Ascending aorta (tissue), 2 donors: ENCODE measurements at regions not wholly inside any gene's neighbourhood (a gene's known extent, or its start where the extent isn't known, plus 50 kb on each side); places are given as distances from the start of the nearest gene placed in this dataset.

Experiments used
- DNase-seq, 2 donors: peaks; one replicate each; pipeline ENCODE4 v3.0.0-alpha.2; 2019; ENCODE audit warnings: low spot score in 2 of 2
- H3K27ac ChIP-seq, 2 donors: fragments of 200-600 bp; sonication (generic); one replicate each; pipeline ENCODE4 v1.5.1; 2016 to 2017; ENCODE audit warnings: mild to moderate bottlenecking in 1 of 2
- H3K27me3 ChIP-seq: fragments of 200-600 bp; sonication (generic); one replicate; pipeline ENCODE4 v1.5.1; 2017
- H3K36me3 ChIP-seq, 2 donors: fragments of 200-600 bp; sonication (generic); one replicate each; pipeline ENCODE4 v1.5.1; 2016
- H3K4me1 ChIP-seq, 2 donors: fragments of 200-600 bp; sonication (generic); one replicate each; pipeline ENCODE4 v1.5.1; 2016 to 2017; ENCODE audit warnings: mild to moderate bottlenecking in 1 of 2
- H3K4me3 ChIP-seq, 2 donors: fragments of 200-600 bp; sonication (generic); one replicate each; pipeline ENCODE4 v1.5.1; 2016 to 2017; ENCODE audit warnings: mild to moderate bottlenecking in 1 of 2
- H3K9me3 ChIP-seq, 2 donors: fragments of 200-600 bp; sonication (generic); one replicate each; pipeline ENCODE4 v1.5.1; 2016
- intact Hi-C: fragments of 100-400 bp; cut with DNase I; formaldehyde crosslinking; loops from one replicate; pipeline ENCODE4 v1.15.1; 2023
- TF ChIP-seq, protein P1 (sequence below), 3 experiments: fragments of 200-600 bp in 2 of 3; fragments of 450-650 bp in 1 of 3; sonication (generic) in 2 of 3; IDR thresholded peaks; one replicate each; pipeline ENCODE4 v1.5.1; 2016 to 2019; ENCODE audit warnings: antibody characterized with exemption in 3 of 3, mild to moderate bottlenecking in 1 of 3, moderate library complexity in 1 of 3

DNA sequence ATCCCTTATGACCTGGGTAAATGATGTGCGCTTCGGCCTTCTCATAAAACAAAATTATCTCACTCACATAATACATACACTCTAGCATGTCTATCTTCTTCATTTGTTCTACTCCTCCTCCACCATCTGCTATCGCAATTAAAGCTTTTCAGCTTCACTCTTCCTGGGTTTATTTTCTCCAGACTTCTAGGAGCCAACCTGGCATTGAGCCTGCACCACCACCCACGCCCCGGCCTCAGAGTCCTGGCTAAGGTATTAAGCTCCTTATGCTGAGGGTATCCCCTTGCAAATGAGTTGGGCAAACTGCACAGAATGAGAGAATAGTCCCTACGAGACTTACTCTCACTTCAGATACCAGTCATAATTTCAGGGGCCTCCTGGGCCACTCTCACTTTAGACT is 236.1 kb upstream of the CDH12 start:
- Histone ChIP-seq H3K9me3 (no peaks in the 10 kb centered on the region), H3K27me3 (no peaks in the 10 kb centered on the region)
- intact Hi-C loops = no loop called here

DNA sequence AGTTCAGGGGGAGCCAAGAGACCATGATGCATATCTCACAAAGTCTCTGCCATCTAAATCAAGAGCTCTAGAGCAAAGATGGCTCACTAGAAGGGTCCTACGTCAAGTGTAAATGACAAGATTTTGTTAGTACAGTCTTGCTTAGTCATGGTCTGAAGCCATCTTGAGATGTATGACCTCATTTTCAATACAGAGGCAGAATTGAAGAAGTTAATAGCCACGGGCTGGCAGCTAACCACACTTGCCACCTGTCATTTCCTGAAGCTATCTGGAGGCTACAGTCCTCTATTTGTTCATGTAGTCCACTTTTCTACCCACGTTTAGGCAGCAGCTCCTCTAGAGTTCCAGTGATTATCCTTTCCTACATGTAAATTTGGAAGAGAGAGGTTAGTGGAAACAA is 231.7 kb upstream of the CDH12 start:
- DNase-seq = no peak
- Histone ChIP-seq H3K36me3 (no peaks in the 10 kb centered on the region), H3K27me3 (no peaks in the 10 kb centered on the region), H3K4me3 (no peak overlapping the region), H3K4me1 (no peaks in the 10 kb centered on the region), H3K9me3 (no peaks in the 10 kb centered on the region), H3K27ac (no peak overlapping the region)
- intact Hi-C loops = no loop called here
- TF ChIP-seq, protein P1, sequence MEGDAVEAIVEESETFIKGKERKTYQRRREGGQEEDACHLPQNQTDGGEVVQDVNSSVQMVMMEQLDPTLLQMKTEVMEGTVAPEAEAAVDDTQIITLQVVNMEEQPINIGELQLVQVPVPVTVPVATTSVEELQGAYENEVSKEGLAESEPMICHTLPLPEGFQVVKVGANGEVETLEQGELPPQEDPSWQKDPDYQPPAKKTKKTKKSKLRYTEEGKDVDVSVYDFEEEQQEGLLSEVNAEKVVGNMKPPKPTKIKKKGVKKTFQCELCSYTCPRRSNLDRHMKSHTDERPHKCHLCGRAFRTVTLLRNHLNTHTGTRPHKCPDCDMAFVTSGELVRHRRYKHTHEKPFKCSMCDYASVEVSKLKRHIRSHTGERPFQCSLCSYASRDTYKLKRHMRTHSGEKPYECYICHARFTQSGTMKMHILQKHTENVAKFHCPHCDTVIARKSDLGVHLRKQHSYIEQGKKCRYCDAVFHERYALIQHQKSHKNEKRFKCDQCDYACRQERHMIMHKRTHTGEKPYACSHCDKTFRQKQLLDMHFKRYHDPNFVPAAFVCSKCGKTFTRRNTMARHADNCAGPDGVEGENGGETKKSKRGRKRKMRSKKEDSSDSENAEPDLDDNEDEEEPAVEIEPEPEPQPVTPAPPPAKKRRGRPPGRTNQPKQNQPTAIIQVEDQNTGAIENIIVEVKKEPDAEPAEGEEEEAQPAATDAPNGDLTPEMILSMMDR (IDR thresholded peaks at IDR 0.05) = no peak

More for the DNA sequence above, 236.1 kb upstream of the CDH12 start:
- TF ChIP-seq, protein P1 (IDR thresholded peaks at IDR 0.05) = no peak
- H3K4me3 ChIP-seq = no peak overlapping the region
- H3K4me1 ChIP-seq = no peaks in the 10 kb centered on the region
- H3K36me3 ChIP-seq = no peaks in the 10 kb centered on the region
- H3K27ac ChIP-seq = no peak overlapping the region
- DNase-seq = no peak

DNA sequence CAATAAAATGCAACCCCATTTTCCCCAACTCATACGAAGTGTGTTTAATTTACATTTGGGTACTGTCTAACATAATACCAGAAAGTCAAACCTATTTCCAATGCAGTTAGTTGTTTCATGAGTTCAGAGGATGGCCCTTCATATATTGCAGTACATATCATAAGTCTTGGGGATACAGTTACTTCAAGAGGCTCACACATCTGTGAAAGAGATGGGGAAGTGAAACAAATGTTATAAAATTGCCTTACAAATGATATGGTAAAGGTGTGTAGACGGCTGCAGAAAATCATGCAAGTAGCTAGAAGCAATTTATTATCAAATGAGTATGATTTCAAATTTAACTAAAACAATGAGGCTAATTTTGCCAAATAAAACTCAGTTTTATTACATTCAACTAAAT is 219.0 kb upstream of the CDH12 start:
- Histone ChIP-seq H3K27me3 (no peaks in the 10 kb centered on the region), H3K4me1 (no peaks in the 10 kb centered on the region), H3K4me3 (no peak overlapping the region), H3K9me3 (no peaks in the 10 kb centered on the region), H3K27ac (no peak overlapping the region), H3K36me3 (no peaks in the 10 kb centered on the region)
- TF ChIP-seq, protein P1 (IDR thresholded peaks at IDR 0.05) = no peak
- DNase-seq = no peak
- intact Hi-C loops = no loop called here

DNA sequence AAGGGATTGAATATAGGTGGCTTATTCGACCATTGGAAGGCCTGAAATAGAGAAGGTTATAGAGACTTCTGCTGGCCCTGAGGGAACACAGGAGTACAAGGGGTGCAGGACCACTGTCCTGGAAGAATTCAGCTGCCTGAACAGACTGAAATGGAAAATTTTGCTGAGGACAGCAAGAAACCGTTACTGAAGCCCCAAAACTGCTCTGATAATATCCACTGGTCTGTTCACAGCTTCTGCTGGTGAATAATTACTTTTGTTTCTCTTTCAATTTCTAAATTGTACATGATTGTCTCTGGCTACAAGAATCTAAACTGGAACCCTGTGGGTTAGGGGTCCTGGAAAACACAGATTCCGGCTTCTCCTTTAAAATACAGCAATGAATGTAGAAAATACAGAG is 218.5 kb upstream of the CDH12 start:
- intact Hi-C loops = no loop called here

DNA sequence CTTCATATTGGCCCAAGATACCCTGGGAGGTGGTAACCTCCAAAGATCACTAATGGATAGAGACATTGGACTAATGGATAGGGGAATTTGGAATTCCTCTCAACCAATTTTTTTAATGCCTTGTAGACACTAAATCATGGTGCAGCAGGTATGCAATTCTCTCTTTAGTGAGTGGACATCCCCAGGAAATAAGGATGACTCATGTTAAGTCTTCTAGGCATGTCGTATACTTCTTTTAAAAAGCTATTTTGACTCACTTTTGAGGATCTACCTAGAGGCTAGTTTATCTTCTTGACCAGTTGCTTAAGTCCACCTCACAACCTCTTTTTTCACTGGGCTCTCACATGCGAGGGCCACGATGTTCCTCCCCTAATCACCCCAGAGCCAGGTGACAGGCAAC is 211.6 kb upstream of the CDH12 start:
- no peaks in the 10 kb centered on the region for H3K27me3 ChIP-seq
- H3K27ac ChIP-seq = no peak overlapping the region
- no peak overlapping the region for H3K4me3 ChIP-seq
- H3K9me3 ChIP-seq = no peaks in the 10 kb centered on the region
- no peak for DNase-seq
- H3K4me1 ChIP-seq = no peaks in the 10 kb centered on the region
- TF ChIP-seq, protein P1 (IDR thresholded peaks at IDR 0.05) = no peak
- no peaks in the 10 kb centered on the region for H3K36me3 ChIP-seq
- intact Hi-C loops = no loop called here

More for the DNA sequence above, 218.5 kb upstream of the CDH12 start:
- Histone ChIP-seq H3K9me3 (no peaks in the 10 kb centered on the region), H3K27ac (no peak overlapping the region), H3K27me3 (no peaks in the 10 kb centered on the region), H3K4me1 (no peaks in the 10 kb centered on the region), H3K4me3 (no peak overlapping the region), H3K36me3 (no peaks in the 10 kb centered on the region)
- DNase-seq = no peak
- TF ChIP-seq, protein P1 (IDR thresholded peaks at IDR 0.05) = no peak

DNA sequence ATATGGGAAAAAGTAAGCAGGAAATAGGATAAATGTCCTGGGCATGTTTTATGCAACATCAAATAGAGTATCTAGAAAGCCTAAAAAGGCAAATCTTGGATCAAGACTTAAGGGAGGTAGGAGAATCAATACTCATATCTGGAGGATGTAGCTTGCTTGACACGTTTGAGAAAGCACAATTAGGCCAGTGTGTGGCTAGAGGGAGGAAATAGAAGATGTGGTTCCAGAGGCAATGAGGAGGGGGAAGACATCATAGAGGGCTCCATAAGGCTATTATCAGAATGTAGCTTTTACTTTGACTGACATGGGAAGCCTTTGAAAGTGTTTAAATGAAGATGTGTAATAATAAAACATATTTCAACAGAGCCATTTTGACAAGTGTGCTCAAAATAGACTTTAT is 200.7 kb upstream of the CDH12 start:
- H3K9me3 ChIP-seq = no peaks in the 10 kb centered on the region
- intact Hi-C loops = no loop called here
- no peaks in the 10 kb centered on the region for H3K4me1 ChIP-seq
- no peaks in the 10 kb centered on the region for H3K36me3 ChIP-seq
- no peak overlapping the region for H3K27ac ChIP-seq
- no peak for DNase-seq
- TF ChIP-seq, protein P1 (IDR thresholded peaks at IDR 0.05) = no peak
- H3K27me3 ChIP-seq = no peaks in the 10 kb centered on the region
- H3K4me3 ChIP-seq = no peak overlapping the region
